ENCODE measurements at regions not wholly inside any gene's neighbourhood (a gene's known extent, or its start where the extent isn't known, plus 50 kb on each side); places are given as distances from the start of the nearest gene placed in this dataset.

GRCh38 chr5:77157732-77158532, 52.5 kb upstream of the PDE8B start:
- no peak for DNase-seq

DNA sequence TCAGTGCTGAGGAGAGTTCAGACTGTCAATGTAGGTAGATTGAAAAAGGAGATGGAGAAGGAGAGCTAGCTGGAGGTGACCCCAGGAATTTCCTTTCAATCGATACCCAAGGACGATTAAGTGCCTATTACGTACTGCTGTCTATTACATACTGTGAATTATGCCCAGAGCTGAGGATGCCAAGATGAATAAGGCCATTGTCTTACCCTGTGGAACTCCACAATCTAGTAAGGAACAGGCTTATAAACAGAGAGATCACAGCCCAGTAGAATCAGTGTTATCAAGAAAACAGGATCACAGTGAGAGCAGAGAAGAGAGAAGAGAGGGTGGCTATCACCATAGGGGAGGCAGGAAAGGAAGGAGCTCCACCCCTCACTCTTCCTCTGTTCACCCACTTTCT, 54.1 kb upstream of the PDE8B start:
- peak in 2 of 51 donors; percentile 17 to 21 for DNase-seq

DNA sequence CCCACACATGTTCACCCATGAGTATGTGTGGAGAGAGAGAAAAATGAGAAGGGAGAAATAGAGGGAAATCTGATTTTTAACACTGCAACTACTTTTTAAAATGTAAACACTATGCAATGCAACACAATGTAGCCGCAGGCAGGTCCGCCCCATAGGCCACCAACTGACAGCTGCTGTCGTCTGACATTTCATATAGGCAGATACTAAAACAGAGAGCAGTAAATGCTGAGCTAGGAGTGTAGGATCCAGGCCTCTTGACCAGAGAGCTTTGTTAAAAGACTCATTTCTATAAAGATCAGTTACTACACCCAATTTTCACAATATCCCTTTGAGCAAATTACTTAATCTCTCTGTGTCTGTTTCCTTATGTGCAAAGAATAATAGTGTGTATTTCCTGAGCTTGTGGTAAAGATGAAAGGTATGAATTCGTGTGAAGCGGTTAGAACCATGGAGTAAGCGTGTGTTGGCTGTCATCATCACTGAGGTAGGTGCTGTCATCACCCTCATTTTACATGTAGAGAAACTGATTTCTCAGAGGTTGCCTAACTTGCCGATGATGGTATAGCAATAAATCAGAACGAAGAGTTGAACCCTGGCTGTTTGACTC, 55.2 kb upstream of the PDE8B start:
- no peak for DNase-seq

- DNase-seq, result no peak
Measured at GRCh38 chr5:77152441-77152840, 58.0 kb upstream of the PDE8B start.

DNA sequence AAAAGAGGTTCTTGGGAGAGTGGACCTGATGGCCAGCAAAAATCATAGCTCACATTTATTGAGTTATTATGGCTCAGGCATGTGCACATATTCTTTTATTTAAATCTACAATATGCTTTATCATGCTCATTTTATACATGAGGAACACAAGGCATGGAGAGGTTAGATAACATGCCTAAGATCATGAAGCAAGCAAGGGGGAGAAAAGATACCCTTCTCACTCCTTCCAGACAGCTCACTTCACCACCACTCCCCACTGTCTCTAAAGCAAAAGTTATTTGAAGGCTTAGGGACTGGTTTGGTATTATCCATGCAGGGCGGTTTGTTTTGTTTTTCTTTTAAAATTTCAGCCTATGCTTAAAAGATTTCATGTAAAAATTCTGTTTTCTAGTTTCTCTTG, 59.0 kb upstream of the PDE8B start:
- DNase-seq, result no peak

DNA sequence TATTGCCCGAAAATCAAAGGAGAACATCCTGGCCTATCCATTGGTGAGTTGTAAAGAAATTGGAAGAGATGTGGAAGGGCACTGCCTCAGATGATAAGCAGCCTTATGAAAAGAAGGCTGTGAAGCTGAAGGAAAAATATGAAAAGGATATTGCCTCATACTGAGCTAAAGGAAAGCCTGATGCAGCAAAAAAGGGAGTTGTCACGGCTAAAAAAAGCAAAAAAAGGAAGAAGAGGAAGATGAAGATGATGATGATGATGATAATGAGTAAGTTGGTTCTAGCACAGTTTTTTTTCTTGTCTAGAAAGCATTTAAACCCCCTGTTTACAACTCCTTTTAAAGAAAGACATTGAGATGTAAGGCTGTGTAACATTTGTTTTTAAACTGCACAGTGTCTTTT, 59.8 kb upstream of the ZBED3 start:
- DNase-seq, result no peak

- DNase-seq, result no peak
Measured at GRCh38 chr5:77145666-77146065, 58.6 kb upstream of the ZBED3 start.

DNA sequence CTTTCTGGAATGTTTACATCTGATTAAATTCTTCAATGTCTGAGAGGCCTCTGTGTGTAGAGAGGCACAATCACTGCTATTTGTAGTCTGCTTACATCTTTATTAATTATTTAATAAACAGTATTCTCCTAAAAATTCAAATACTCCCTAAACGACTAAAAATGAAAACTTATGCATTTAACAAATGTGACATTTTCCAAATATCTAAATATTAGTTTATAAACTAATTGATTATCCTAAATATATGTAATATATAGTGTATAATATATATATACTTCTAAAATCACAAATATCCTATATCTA, 57.7 kb upstream of the ZBED3 start:
- no peak for DNase-seq

GRCh38 chr5:77143998-77144836, 57.1 kb upstream of the ZBED3 start:
- peak in 42 of 51 donors; percentile 3 to 84 (median 56) for DNase-seq

DNA sequence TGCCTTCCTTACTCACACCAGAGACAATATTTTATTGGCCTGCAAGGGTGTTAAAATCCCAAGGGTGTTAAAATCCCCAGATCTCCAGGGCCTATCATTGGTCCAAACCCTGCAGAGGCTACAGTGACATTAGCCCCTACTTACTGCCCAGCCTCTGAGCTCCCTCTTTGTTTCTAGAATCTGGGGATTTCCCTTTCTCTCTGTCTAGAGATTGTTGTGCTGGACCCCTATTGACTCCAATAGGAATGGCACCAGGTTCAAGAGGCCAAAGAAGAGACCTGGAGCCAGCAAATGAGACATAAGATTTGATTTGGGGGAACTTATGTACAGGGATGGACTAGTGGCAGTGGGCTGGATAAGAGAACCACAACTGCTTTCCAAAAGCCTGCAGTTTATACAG, 53.3 kb upstream of the ZBED3 start:
- DNase-seq, result no peak

GRCh38 chr5:77139001-77139400, 51.9 kb upstream of the ZBED3 start:
- DNase-seq, result peak in 16 of 51 donors; percentile 3 to 49 (median 12)
